ENCODE measurements at regions not wholly inside any gene's neighbourhood (a gene's known extent, or its start where the extent isn't known, plus 50 kb on each side); places are given as distances from the start of the nearest gene placed in this dataset.

DNA sequence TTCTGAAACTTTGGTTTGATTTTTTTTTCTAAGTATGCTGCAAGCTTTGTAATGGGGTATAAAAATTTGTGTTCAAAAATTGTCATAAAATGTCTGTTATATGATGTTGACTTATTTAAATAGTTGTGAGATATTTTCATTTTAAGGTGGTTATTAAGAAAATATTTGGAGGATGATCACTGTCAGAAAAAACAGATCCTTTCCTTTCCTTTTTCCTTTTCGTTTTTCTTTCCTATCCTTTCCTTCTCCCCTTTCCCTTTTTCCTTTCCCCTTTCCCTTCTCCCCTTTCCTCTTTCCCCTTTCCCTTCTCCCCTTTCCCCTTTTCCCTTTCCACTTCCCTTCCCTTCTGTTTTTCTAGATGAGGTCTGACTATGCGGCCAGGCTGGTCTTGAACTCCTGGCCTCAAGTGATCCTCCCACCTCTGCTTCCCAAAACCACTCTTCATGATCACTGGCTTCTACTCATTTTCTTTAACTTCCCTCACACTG lies 640.5 kb downstream of the PLCL1 start:
- no peak overlapping the region for H3K9ac ChIP-seq
- whole genome bisulfite sequencing (ENCODE audit: low lambda C conversion rate) = 5% methylated on average over 2 of the region's 2 CpGs
- no peak overlapping the region for H3K27ac ChIP-seq (ENCODE audit: low read depth in 2 of 2, low read length in 1 of 2)
- H3K4me3 ChIP-seq (ENCODE audit: low read depth in 2 of 2, low read length in 1 of 2) = no peak overlapping the region
- POLR2A ChIA-PET = no interaction called here
- no peaks in the 10 kb centered on the region for H3K27me3 ChIP-seq (ENCODE audit: insufficient read depth)
- TF ChIP-seq ZBTB33 (IDR thresholded peaks at IDR 0.05; ENCODE audit: borderline replicate concordance, low read depth) (no peak), RXRA (IDR thresholded peaks at IDR 0.05; ENCODE audit: borderline replicate concordance, low read depth) (no peak), YY1 (IDR thresholded peaks at IDR 0.05; ENCODE audit: low read depth) (no peak), POLR2AphosphoS5 (IDR thresholded peaks at IDR 0.05; ENCODE audit: low read depth, low read length) (no peak), MEF2A (IDR thresholded peaks at IDR 0.05; ENCODE audit: borderline replicate concordance, low read depth) (no peak), RFX5 (IDR thresholded peaks at IDR 0.05; ENCODE audit: low read length) (no peak), FOSL2 (IDR thresholded peaks at IDR 0.05; ENCODE audit: borderline replicate concordance, low read depth) (no peak), RCOR1 (IDR thresholded peaks at IDR 0.05; ENCODE audit: low read length) (no peak), GATA2 (CRISPR knock-in tag; IDR thresholded peaks at IDR 0.05) (no peak), TAF1 (IDR thresholded peaks at IDR 0.05; ENCODE audit: borderline replicate concordance, low read depth, low read length) (no peak), MXI1 (IDR thresholded peaks at IDR 0.05; ENCODE audit: low read depth, low read length) (no peak), SIN3A (IDR thresholded peaks at IDR 0.05; ENCODE audit: borderline replicate concordance, low read depth, low read length) (no peak)
- TF ChIP-seq, protein P1, sequence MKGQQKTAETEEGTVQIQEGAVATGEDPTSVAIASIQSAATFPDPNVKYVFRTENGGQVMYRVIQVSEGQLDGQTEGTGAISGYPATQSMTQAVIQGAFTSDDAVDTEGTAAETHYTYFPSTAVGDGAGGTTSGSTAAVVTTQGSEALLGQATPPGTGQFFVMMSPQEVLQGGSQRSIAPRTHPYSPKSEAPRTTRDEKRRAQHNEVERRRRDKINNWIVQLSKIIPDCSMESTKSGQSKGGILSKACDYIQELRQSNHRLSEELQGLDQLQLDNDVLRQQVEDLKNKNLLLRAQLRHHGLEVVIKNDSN (IDR thresholded peaks at IDR 0.05; ENCODE audit: borderline replicate concordance, low read depth) = no peak
- TF ChIP-seq, protein P2, sequence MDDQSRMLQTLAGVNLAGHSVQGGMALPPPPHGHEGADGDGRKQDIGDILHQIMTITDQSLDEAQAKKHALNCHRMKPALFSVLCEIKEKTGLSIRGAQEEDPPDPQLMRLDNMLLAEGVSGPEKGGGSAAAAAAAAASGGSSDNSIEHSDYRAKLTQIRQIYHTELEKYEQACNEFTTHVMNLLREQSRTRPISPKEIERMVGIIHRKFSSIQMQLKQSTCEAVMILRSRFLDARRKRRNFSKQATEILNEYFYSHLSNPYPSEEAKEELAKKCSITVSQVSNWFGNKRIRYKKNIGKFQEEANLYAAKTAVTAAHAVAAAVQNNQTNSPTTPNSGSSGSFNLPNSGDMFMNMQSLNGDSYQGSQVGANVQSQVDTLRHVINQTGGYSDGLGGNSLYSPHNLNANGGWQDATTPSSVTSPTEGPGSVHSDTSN (IDR thresholded peaks at IDR 0.05) = no peak
- H3K9me3 ChIP-seq = no peaks in the 10 kb centered on the region
- H4K20me1 ChIP-seq (ENCODE audit: insufficient read depth) = no peaks in the 10 kb centered on the region
- no peaks in the 10 kb centered on the region for H3K79me2 ChIP-seq (ENCODE audit: insufficient read depth)
- H3K4me2 ChIP-seq = no peak overlapping the region
- H3K4me1 ChIP-seq (ENCODE audit: control insufficient read depth in 1 of 2, insufficient read depth in 2 of 2, low read depth in 1 of 2, low read length in 1 of 2) = no peaks in the 10 kb centered on the region
- CTCF ChIA-PET = no interaction called here
- H3K9me2 ChIP-seq = no peaks in the 10 kb centered on the region
- H3F3A ChIP-seq (replicated peaks; ENCODE audit: insufficient read depth) = no peaks in the 10 kb centered on the region
- no peaks in the 10 kb centered on the region for H3K36me3 ChIP-seq (replicated peaks in 1 of 2; ENCODE audit: control insufficient read depth in 1 of 2, insufficient read depth in 2 of 2, low read length in 1 of 2)
- DNase-seq = no peak
- H2AFZ ChIP-seq (ENCODE audit: low read depth) = no peak overlapping the region

GRCh38 chr2:198441901-198442300 lies 637.5 kb downstream of the PLCL1 start:
- no peak overlapping the region for H3K27ac ChIP-seq (ENCODE audit: low read depth in 2 of 2, low read length in 1 of 2)
- H2AFZ ChIP-seq (ENCODE audit: low read depth) = no peak overlapping the region
- H3K36me3 ChIP-seq (replicated peaks in 1 of 2; ENCODE audit: control insufficient read depth in 1 of 2, insufficient read depth in 2 of 2, low read length in 1 of 2) = no peaks in the 10 kb centered on the region
- H3K79me2 ChIP-seq (ENCODE audit: insufficient read depth) = no peaks in the 10 kb centered on the region
- H3K4me2 ChIP-seq = no peak overlapping the region
- CTCF ChIA-PET = no interaction called here
- H3K9ac ChIP-seq = no peak overlapping the region
- H3K9me3 ChIP-seq = no peaks in the 10 kb centered on the region
- DNase-seq = no peak
- no peaks in the 10 kb centered on the region for H3K9me2 ChIP-seq
- no peak overlapping the region for H3K4me3 ChIP-seq (ENCODE audit: low read depth in 2 of 2, low read length in 1 of 2)
- no peaks in the 10 kb centered on the region for H3K27me3 ChIP-seq (ENCODE audit: insufficient read depth)
- H4K20me1 ChIP-seq (ENCODE audit: insufficient read depth) = no peaks in the 10 kb centered on the region
- H3F3A ChIP-seq (replicated peaks; ENCODE audit: insufficient read depth) = no peaks in the 10 kb centered on the region
- no peaks in the 10 kb centered on the region for H3K4me1 ChIP-seq (ENCODE audit: control insufficient read depth in 1 of 2, insufficient read depth in 2 of 2, low read depth in 1 of 2, low read length in 1 of 2)
- POLR2A ChIA-PET = no interaction called here
- TF ChIP-seq MXI1 (IDR thresholded peaks at IDR 0.05; ENCODE audit: low read depth, low read length) (no peak), TAF1 (IDR thresholded peaks at IDR 0.05; ENCODE audit: borderline replicate concordance, low read depth, low read length) (no peak), USF2 (IDR thresholded peaks at IDR 0.05; ENCODE audit: borderline replicate concordance, low read depth, low read length) (no peak), GABPA (IDR thresholded peaks at IDR 0.05; ENCODE audit: low read depth) (no peak), RCOR1 (IDR thresholded peaks at IDR 0.05; ENCODE audit: low read length) (no peak), CHD2 (IDR thresholded peaks at IDR 0.05; ENCODE audit: low read length, partially characterized antibody) (no peak), SMC3 (IDR thresholded peaks at IDR 0.05; ENCODE audit: low read depth, low read length) (no peak), NRF1 (IDR thresholded peaks at IDR 0.05; ENCODE audit: low read depth, low read length) (no peak), JUND (IDR thresholded peaks at IDR 0.05) (no peak), FOXJ3 (CRISPR knock-in tag; IDR thresholded peaks at IDR 0.05) (no peak)
- TF ChIP-seq, protein P3, sequence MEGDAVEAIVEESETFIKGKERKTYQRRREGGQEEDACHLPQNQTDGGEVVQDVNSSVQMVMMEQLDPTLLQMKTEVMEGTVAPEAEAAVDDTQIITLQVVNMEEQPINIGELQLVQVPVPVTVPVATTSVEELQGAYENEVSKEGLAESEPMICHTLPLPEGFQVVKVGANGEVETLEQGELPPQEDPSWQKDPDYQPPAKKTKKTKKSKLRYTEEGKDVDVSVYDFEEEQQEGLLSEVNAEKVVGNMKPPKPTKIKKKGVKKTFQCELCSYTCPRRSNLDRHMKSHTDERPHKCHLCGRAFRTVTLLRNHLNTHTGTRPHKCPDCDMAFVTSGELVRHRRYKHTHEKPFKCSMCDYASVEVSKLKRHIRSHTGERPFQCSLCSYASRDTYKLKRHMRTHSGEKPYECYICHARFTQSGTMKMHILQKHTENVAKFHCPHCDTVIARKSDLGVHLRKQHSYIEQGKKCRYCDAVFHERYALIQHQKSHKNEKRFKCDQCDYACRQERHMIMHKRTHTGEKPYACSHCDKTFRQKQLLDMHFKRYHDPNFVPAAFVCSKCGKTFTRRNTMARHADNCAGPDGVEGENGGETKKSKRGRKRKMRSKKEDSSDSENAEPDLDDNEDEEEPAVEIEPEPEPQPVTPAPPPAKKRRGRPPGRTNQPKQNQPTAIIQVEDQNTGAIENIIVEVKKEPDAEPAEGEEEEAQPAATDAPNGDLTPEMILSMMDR (IDR thresholded peaks at IDR 0.05) = no peak
- TF ChIP-seq, protein P2 (IDR thresholded peaks at IDR 0.05) = no peak
